GM12891 (cell line): ENCODE measurements at regions not wholly inside any gene's neighbourhood (a gene's known extent, or its start where the extent isn't known, plus 50 kb on each side); places are given as distances from the start of the nearest gene placed in this dataset.

Experiments
- PAX5 ChIP-seq: IDR thresholded peaks from 2 replicates; pipeline ENCODE4 v1.6.1; 2011; ENCODE audit warnings: low read length, moderate library complexity, mild to moderate bottlenecking; ENCODE audit not compliant: insufficient read depth, severe bottlenecking
- POLR2A ChIP-seq: IDR thresholded peaks from 2 replicates; pipeline ENCODE4 v1.6.1; 2011; ENCODE audit warnings: low read depth, low read length, control low read depth
- POLR2AphosphoS5 ChIP-seq: IDR thresholded peaks from 2 replicates; pipeline ENCODE4 v1.6.1; 2011; ENCODE audit warnings: low read depth, low read length, control low read depth
- POU2F2 ChIP-seq: IDR thresholded peaks from 2 replicates; pipeline ENCODE4 v1.6.1; 2011; ENCODE audit warnings: low read depth, mild to moderate bottlenecking, control low read depth, low read length, moderate library complexity
- SPI1 ChIP-seq: IDR thresholded peaks from 2 replicates; pipeline ENCODE4 v1.6.1; 2011; ENCODE audit warnings: low read depth, low read length, control low read depth
- TAF1 ChIP-seq: IDR thresholded peaks from 2 replicates; pipeline ENCODE4 v1.6.1; 2011; ENCODE audit warnings: low read depth, low read length, control low read depth

DNA sequence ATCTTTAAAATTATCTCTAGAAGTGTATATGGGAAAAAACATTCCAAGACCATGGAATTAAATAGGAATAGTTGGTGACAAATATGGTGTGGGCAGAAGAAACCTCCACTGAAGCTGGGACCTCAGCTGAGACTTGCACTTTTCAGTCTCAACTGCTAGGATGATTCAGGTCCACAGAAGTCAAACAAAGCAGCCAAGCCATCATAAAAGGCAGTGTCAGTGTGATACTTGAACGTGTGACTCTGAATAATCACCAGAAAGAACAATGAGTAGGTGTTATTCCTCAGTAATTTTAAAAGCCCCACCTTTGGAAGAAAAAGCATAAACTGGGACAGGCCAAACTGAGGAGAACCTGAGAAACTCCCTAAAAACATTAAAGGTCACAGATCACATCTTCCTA, 90.7 kb downstream of the ZNF281 start:
- TF ChIP-seq POLR2A (no peak), TAF1 (no peak), POU2F2 (no peak), POLR2AphosphoS5 (no peak), SPI1 (no peak), PAX5 (no peak)
